IMR-90 (cell line): ENCODE measurements at regions not wholly inside any gene's neighbourhood (a gene's known extent, or its start where the extent isn't known, plus 50 kb on each side); places are given as distances from the start of the nearest gene placed in this dataset. TPM values are rescaled to one million over a fixed set of nuclear protein-coding genes. Genes with fewer than 3 reads are reported as not detected.

Experiments used
- ATAC-seq: fragments of 200-7000 bp; cut with Tn5 transposase; 2 replicates; pipeline ENCODE4 v1.9.1; 2020; ENCODE audit warnings: low read depth, mild to moderate bottlenecking, moderate library complexity
- BruUV-seq: library from RNA; stranded (reverse); fragments of 400-500 nt; replicated peaks from 2 replicates; lab custom pipeline; 2021; lab: Mats Ljungman, UMichigan
- CTCF ChIA-PET: fragments of 300-600 bp; formaldehyde crosslinking; extraction: SDS; loops from one replicate; lab custom pipeline; 2021; ENCODE audit warnings: antibody characterized with exemption; lab: Yijun Ruan, JAX
- POLR2A ChIA-PET: fragments of 300-600 bp; sonication (Branson Sonifier 250); formaldehyde crosslinking; loops from one replicate; lab custom pipeline; 2022; ENCODE audit warnings: antibody characterized with exemption; ENCODE audit not compliant: unreplicated experiment; lab: Charles Lee
- DNase-seq: peaks from one replicate; pipeline ENCODE4 v3.0.0; 2013
- H2AFZ ChIP-seq: replicated peaks from 2 replicates; pipeline ENCODE3; 2013; ENCODE audit warnings: low read length, mild to moderate bottlenecking; ENCODE audit not compliant: poor library complexity
- H2AK5ac ChIP-seq: 2 replicates; pipeline ENCODE4 v1.6.1; 2013; ENCODE audit warnings: low read depth, low read length, inconsistent platforms
- H2AK9ac ChIP-seq: replicated peaks from 2 replicates; pipeline ENCODE3; 2013; ENCODE audit warnings: mild to moderate bottlenecking, low read depth, low read length, moderate library complexity; ENCODE audit not compliant: poor library complexity
- H2BK120ac ChIP-seq: 2 replicates; pipeline ENCODE4 v1.6.1; 2013; ENCODE audit warnings: low read depth, low read length, inconsistent platforms
- H2BK15ac ChIP-seq: 3 replicates; pipeline ENCODE4 v1.6.1; 2013; ENCODE audit warnings: low read depth, low read length, inconsistent platforms
- H2BK20ac ChIP-seq: 2 replicates; pipeline ENCODE4 v1.6.1; 2013; ENCODE audit warnings: low read depth, mild to moderate bottlenecking, inconsistent platforms, low read length, moderate library complexity
- H2BK5ac ChIP-seq: 2 replicates; pipeline ENCODE4 v1.6.1; 2013; ENCODE audit warnings: mild to moderate bottlenecking, low read depth, low read length, inconsistent platforms; ENCODE audit not compliant: poor library complexity, severe bottlenecking
- H3K14ac ChIP-seq: replicated peaks from 2 replicates; pipeline ENCODE4 v1.6.1; 2013; ENCODE audit warnings: low read depth, low read length, inconsistent platforms
- H3K18ac ChIP-seq: 2 replicates; pipeline ENCODE4 v1.6.1; 2013; ENCODE audit warnings: low read depth, low read length, control low read depth
- H3K23ac ChIP-seq: 2 replicates; pipeline ENCODE4 v1.6.1; 2013; ENCODE audit warnings: low read depth, low read length, inconsistent platforms
- H3K27ac ChIP-seq: 2 replicates; pipeline ENCODE4 v1.5.1; 2013; ENCODE audit warnings: mild to moderate bottlenecking, control low read depth, low read length; ENCODE audit not compliant: insufficient read depth
- H3K27me3 ChIP-seq: 2 replicates; pipeline ENCODE4 v1.6.1; 2013; ENCODE audit warnings: low read length; ENCODE audit not compliant: control insufficient read depth, insufficient read depth
- H3K36me3 ChIP-seq: 2 replicates; pipeline ENCODE4 v1.6.1; 2013; ENCODE audit warnings: low read length, mixed read lengths; ENCODE audit not compliant: control insufficient read depth, insufficient read depth
- H3K4ac ChIP-seq: 2 replicates; pipeline ENCODE4 v1.6.1; 2013; ENCODE audit warnings: low read depth, low read length, inconsistent platforms
- H3K4me1 ChIP-seq: 2 replicates; pipeline ENCODE4 v1.6.1; 2013; ENCODE audit warnings: low read length, mixed read lengths; ENCODE audit not compliant: control insufficient read depth, insufficient read depth
- H3K4me2 ChIP-seq: 2 replicates; pipeline ENCODE4 v1.6.1; 2013; ENCODE audit warnings: low read depth, mild to moderate bottlenecking, control low read depth, low read length, moderate library complexity
- H3K4me3 ChIP-seq: 2 replicates; pipeline ENCODE4 v1.5.1; 2013; ENCODE audit warnings: low read depth, mild to moderate bottlenecking, control low read depth, low read length, moderate library complexity; ENCODE audit not compliant: insufficient read depth
- H3K56ac ChIP-seq: 2 replicates; pipeline ENCODE4 v1.6.1; 2013; ENCODE audit warnings: low read length, inconsistent platforms; ENCODE audit not compliant: insufficient read depth; ENCODE audit errors: extremely low read depth
- H3K79me1 ChIP-seq, 2 experiments: 2 replicates each; pipeline ENCODE4 v1.6.1; 2013; ENCODE audit warnings: low read length in 2 of 2, inconsistent platforms in 1 of 2, low read depth in 1 of 2
- H3K9ac ChIP-seq: 2 replicates; pipeline ENCODE4 v1.6.1; 2013; ENCODE audit warnings: low read depth, low read length, control low read depth
- H3K9me1 ChIP-seq: 2 replicates; pipeline ENCODE4 v1.6.1; 2013; ENCODE audit warnings: low read length, inconsistent platforms; ENCODE audit not compliant: insufficient read depth
- H3K9me3 ChIP-seq: 2 replicates; pipeline ENCODE4 v1.6.1; 2013; ENCODE audit warnings: low read length; ENCODE audit not compliant: control insufficient read depth, insufficient read depth
- H4K20me1 ChIP-seq: 2 replicates; pipeline ENCODE4 v1.6.1; 2013; ENCODE audit warnings: low read length, inconsistent platforms; ENCODE audit not compliant: insufficient read depth
- H4K5ac ChIP-seq: 2 replicates; pipeline ENCODE4 v1.6.1; 2013; ENCODE audit warnings: mild to moderate bottlenecking, low read depth, low read length, control low read depth
- H4K8ac ChIP-seq, 2 experiments: 2 replicates each; pipeline ENCODE4 v1.6.1; 2013; ENCODE audit warnings: low read depth in 2 of 2, low read length in 2 of 2, control low read depth in 1 of 2, inconsistent platforms in 1 of 2
- H4K91ac ChIP-seq: 2 replicates; pipeline ENCODE4 v1.6.1; 2013; ENCODE audit warnings: low read depth, low read length, inconsistent platforms; ENCODE audit not compliant: insufficient read depth
- BHLHE40 ChIP-seq: fragments of 150-350 bp; IDR thresholded peaks from 2 replicates; pipeline ENCODE4 v1.6.1; 2016; ENCODE audit warnings: mild to moderate bottlenecking, low read depth, low read length
- WGBS, 2 experiments: methylation state at CpG; one replicate each; pipeline versions ENCODE4 v1.1.5 to v1.1.7; 2013; ENCODE audit warnings: missing lambda C conversion rate in 2 of 2; ENCODE audit not compliant: insufficient read length in 1 of 2; ENCODE audit errors: extremely low coverage in 2 of 2; 5-methylcytosine and 5-hydroxymethylcytosine counted together
- dilution Hi-C: fragments of 300-500 bp; cut with HindIII; formaldehyde crosslinking; loops from one replicate; pipeline ENCODE4 v1.14.3; 2018; ENCODE audit warnings: low sequenced_read_pairs; ENCODE audit not compliant: unreplicated experiment
- in situ Hi-C: fragments of 300-500 bp; cut with MboI; formaldehyde crosslinking; loops from 3 replicates; pipeline ENCODE4 v1.14.3; 2019; ENCODE audit warnings: low sequenced_read_pairs, inconsistent platforms, mixed read lengths
- intact Hi-C: fragments of 100-400 bp; cut with micrococcal nuclease; formaldehyde crosslinking; loops from 2 replicates; pipeline ENCODE4 v1.10.0; 2022
- microRNA-seq, 2 experiments: library from miRNA; stranded (forward) in 1 of 2; unstranded in 1 of 2; fragments of 10-50 nt in 1 of 2; fragments of <30 nt in 1 of 2; gene quantifications in 1 of 2; microRNA quantifications in 1 of 2; one replicate each; pipeline versions ENCODE3 to v1.1.0; 2013 to 2020; ENCODE audit not compliant: insufficient read depth in 1 of 2, insufficient read length in 1 of 2, unreplicated experiment in 1 of 2
- small RNA-seq, 5 experiments: library from RNA; depleted of rRNA; stranded (forward); fragments of <200 nt; gene quantifications; one replicate each; pipeline ENCODE3, GENCODE V24; 2012

- no peak for DNase-seq
- no peak overlapping the region for H3K27ac ChIP-seq
- no peaks in the 10 kb centered on the region for H3K36me3 ChIP-seq
- no peak overlapping the region for H4K91ac ChIP-seq
- no peak overlapping the region for H3K23ac ChIP-seq
- H4K20me1 ChIP-seq: no peaks in the 10 kb centered on the region
- H2AK5ac ChIP-seq: no peak overlapping the region
- H3K9ac ChIP-seq: no peak overlapping the region
- no peak overlapping the region for H3K14ac ChIP-seq
- H2BK15ac ChIP-seq: no peak overlapping the region
- H2AK9ac ChIP-seq: no peak overlapping the region
- POLR2A ChIA-PET: no interaction called here
- no peak overlapping the region for H3K4me3 ChIP-seq
- in situ Hi-C loops (no loop called here), intact Hi-C loops (no loop called here), dilution Hi-C loops (no loop called here)
- TF ChIP-seq BHLHE40: no peak
- no peak overlapping the region for H2BK20ac ChIP-seq
- H3K79me1 ChIP-seq: no peaks in the 10 kb centered on the region
- no peak overlapping the region for H2BK120ac ChIP-seq
- no peaks in the 10 kb centered on the region for H3K27me3 ChIP-seq
- CTCF ChIA-PET: no interaction called here
- WGBS, 2 experiments: no CpG with 5 or more reads among the region's 1 CpG
- peaks cover 3% of the 10 kb centered on the region; the same call in 1 of the 2 replicates for H3K9me1 ChIP-seq
- H4K8ac ChIP-seq: no peak overlapping the region
- no peak overlapping the region for H2AFZ ChIP-seq
- BruUV-seq: no TSS peak
- H3K9me3 ChIP-seq: peaks cover 6% of the 10 kb centered on the region
- no peak overlapping the region for H3K4me2 ChIP-seq
- H2BK5ac ChIP-seq: no peak overlapping the region
- H4K5ac ChIP-seq: no peak overlapping the region
- H3K4ac ChIP-seq: no peak overlapping the region
- H3K4me1 ChIP-seq: peaks cover 2% of the 10 kb centered on the region; the same call in 1 of the 2 replicates
- ATAC-seq: no peak
- no peak overlapping the region for H3K56ac ChIP-seq
- H3K18ac ChIP-seq: no peak overlapping the region
Measured at GRCh38 chr1:162912061-162912667, 51.2 kb upstream of the CCDC190 start.

Small RNA genes in the stretch of these regions (microRNA-seq; reads per million reads assigned to microRNA genes)
- not detected for gene AL392003.1 (ENCODE audit: insufficient read depth, insufficient read length)

Small RNA genes in the stretch of these regions (small RNA-seq; reads per million reads assigned to genes)
- 0 reads per million in 5 experiments for gene AL392003.1
